PC-3 (cell line): ENCODE measurements at regions not wholly inside any gene's neighbourhood (a gene's known extent, or its start where the extent isn't known, plus 50 kb on each side); places are given as distances from the start of the nearest gene placed in this dataset.

Experiments
- ATAC-seq: fragments of 200-7000 bp; cut with Tn5 transposase; 2 replicates; pipeline ENCODE4 v1.9.1; 2020; ENCODE audit warnings: mild to moderate bottlenecking, moderate library complexity
- BruUV-seq: library from RNA; stranded (reverse); fragments of 400-500 nt; replicated peaks from 2 replicates; lab custom pipeline; 2021; lab: Mats Ljungman, UMichigan
- CTCF ChIA-PET: fragments of 300-600 bp; sonication (Branson Sonifier 250); formaldehyde crosslinking; loops from one replicate; lab custom pipeline; 2022; ENCODE audit warnings: antibody characterized with exemption; lab: Charles Lee
- POLR2A ChIA-PET: fragments of 300-600 bp; sonication (Branson Sonifier 250); formaldehyde crosslinking; loops from one replicate; lab custom pipeline; 2022; ENCODE audit warnings: antibody characterized with exemption; ENCODE audit not compliant: unreplicated experiment; lab: Charles Lee
- DNase-seq: peaks from one replicate; pipeline ENCODE4 v3.0.0-alpha.2; 2015
- H2AFZ ChIP-seq: fragments of 300-600 bp; sonication (generic); 2 replicates; pipeline ENCODE4 v1.6.0; 2016; ENCODE audit warnings: antibody characterized with exemption, low read length
- H3F3A ChIP-seq: fragments of 300-600 bp; sonication (generic); one replicate; pipeline ENCODE4 v1.6.0; 2017; ENCODE audit warnings: antibody characterized with exemption, low read length, control low read depth, mild to moderate bottlenecking; ENCODE audit not compliant: unreplicated experiment
- H3K27ac ChIP-seq: fragments of 300-600 bp; sonication (generic); 2 replicates; pipeline ENCODE4 v1.5.1; 2016; ENCODE audit warnings: mild to moderate bottlenecking, low read length
- H3K27me3 ChIP-seq: fragments of 300-600 bp; sonication (generic); 2 replicates; pipeline ENCODE4 v1.6.1; 2016; ENCODE audit warnings: low read length, mixed read lengths
- H3K36me3 ChIP-seq: fragments of 300-600 bp; sonication (generic); 2 replicates; pipeline ENCODE4 v1.6.1; 2016; ENCODE audit warnings: low read depth, mixed run types, low read length, mixed read lengths
- H3K4me1 ChIP-seq: fragments of 300-600 bp; sonication (generic); 2 replicates; pipeline ENCODE4 v1.5.1; 2016; ENCODE audit warnings: low read length; ENCODE audit not compliant: insufficient read depth
- H3K4me2 ChIP-seq: fragments of 300-600 bp; sonication (generic); 2 replicates; pipeline ENCODE4 v1.6.0; 2016; ENCODE audit warnings: low read length
- H3K4me3 ChIP-seq: fragments of 300-600 bp; sonication (generic); 2 replicates; pipeline ENCODE4 v1.5.1; 2016; ENCODE audit warnings: mild to moderate bottlenecking, low read length, mixed read lengths
- H3K79me2 ChIP-seq: fragments of 300-600 bp; sonication (generic); 2 replicates; pipeline ENCODE4 v1.6.1; 2017; ENCODE audit warnings: low read length, mixed read lengths
- H3K9ac ChIP-seq: fragments of 300-600 bp; sonication (generic); 2 replicates; pipeline ENCODE4 v1.6.0; 2016; ENCODE audit warnings: mild to moderate bottlenecking, low read length
- H3K9me2 ChIP-seq: fragments of 300-600 bp; sonication (generic); replicated peaks from 2 replicates; pipeline ENCODE4 v1.6.1; 2016; ENCODE audit warnings: mixed run types, low read length, mixed read lengths
- H3K9me3 ChIP-seq: fragments of 300-600 bp; sonication (generic); 2 replicates; pipeline ENCODE4 v1.6.1; 2016; ENCODE audit warnings: low read length, mixed read lengths
- H4K20me1 ChIP-seq: fragments of 300-600 bp; sonication (generic); 2 replicates; pipeline ENCODE4 v1.6.1; 2016; ENCODE audit warnings: low read length, mixed read lengths
- EZH2 ChIP-seq: fragments of 300-600 bp; sonication (generic); IDR thresholded peaks from one replicate; pipeline ENCODE4 v1.6.1; 2017; ENCODE audit warnings: antibody characterized with exemption, mild to moderate bottlenecking, low read length; ENCODE audit not compliant: unreplicated experiment
- EZH2phosphoT487 ChIP-seq: fragments of 300-600 bp; sonication (generic); IDR thresholded peaks from 2 replicates; pipeline ENCODE4 v1.6.1; 2018; ENCODE audit warnings: mild to moderate bottlenecking, antibody characterized with exemption, low read length, borderline replicate concordance
- intact Hi-C: fragments of 100-400 bp; cut with micrococcal nuclease; formaldehyde crosslinking; loops from 2 replicates; pipeline ENCODE4 v1.9.0; 2023
- TF ChIP-seq, protein P1 (sequence below): fragments of 300-600 bp; sonication (generic); conservative IDR thresholded peaks from 2 replicates; pipeline ENCODE4 v1.5.1; 2017; ENCODE audit warnings: antibody characterized with exemption, low read depth, mild to moderate bottlenecking, low read length

DNA sequence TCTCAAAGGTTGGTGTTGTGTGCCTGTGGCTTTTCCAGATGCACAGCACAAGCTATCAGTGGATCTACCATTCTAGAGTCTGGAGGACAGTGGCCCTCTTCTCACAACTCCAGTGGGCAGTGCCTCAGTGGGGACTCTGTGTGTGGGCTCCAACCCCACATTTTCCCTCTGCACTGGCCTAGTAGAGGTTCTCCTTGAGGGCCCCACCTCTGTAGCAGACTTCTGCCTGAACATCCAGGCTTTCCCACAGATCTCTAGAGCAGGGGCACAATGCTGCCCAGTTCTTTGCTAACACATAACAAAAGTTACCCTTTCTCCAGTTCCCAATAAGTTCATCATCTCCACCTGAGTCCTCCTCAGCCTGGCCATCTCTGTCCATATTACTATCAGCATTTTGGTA is 102.1 kb upstream of the ANKRD55 start:
- Histone ChIP-seq H3K36me3 (no peaks in the 10 kb centered on the region), H3K27me3 (no peaks in the 10 kb centered on the region), H3K79me2 (no peaks in the 10 kb centered on the region), H3K4me2 (no peak overlapping the region), H3K27ac (no peak overlapping the region), H3F3A (no peaks in the 10 kb centered on the region), H2AFZ (no peak overlapping the region), H3K9me2 (no peaks in the 10 kb centered on the region), H4K20me1 (no peaks in the 10 kb centered on the region), H3K4me1 (no peaks in the 10 kb centered on the region), H3K9me3 (no peaks in the 10 kb centered on the region), H3K4me3 (no peak overlapping the region), H3K9ac (no peak overlapping the region)
- TF ChIP-seq, protein P1, sequence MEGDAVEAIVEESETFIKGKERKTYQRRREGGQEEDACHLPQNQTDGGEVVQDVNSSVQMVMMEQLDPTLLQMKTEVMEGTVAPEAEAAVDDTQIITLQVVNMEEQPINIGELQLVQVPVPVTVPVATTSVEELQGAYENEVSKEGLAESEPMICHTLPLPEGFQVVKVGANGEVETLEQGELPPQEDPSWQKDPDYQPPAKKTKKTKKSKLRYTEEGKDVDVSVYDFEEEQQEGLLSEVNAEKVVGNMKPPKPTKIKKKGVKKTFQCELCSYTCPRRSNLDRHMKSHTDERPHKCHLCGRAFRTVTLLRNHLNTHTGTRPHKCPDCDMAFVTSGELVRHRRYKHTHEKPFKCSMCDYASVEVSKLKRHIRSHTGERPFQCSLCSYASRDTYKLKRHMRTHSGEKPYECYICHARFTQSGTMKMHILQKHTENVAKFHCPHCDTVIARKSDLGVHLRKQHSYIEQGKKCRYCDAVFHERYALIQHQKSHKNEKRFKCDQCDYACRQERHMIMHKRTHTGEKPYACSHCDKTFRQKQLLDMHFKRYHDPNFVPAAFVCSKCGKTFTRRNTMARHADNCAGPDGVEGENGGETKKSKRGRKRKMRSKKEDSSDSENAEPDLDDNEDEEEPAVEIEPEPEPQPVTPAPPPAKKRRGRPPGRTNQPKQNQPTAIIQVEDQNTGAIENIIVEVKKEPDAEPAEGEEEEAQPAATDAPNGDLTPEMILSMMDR: no peak
- ATAC-seq: no peak
- ChIA-PET POLR2A (no interaction called here), CTCF (no interaction called here)
- no peak for DNase-seq
- intact Hi-C loops: no loop called here
- no TSS peak for BruUV-seq

DNA sequence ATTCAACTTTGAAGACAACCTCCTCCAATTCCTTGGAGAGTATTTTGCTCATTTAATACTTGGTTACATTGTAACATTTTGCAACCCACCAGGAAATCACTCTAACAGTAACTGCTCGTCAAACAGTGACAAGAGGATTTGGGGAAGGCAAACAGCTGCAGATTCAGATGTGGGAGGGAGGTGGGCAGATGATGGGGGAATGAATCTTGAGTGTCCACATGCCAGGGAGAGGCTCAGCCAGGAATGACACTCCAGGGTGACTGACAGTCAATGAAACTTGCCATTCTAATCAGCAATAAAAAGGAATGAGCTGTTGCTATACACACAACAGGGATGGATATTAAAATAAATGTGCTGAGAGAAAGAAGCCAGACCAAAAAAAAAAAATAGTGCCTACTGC is 97.7 kb upstream of the ANKRD55 start:
- H3K9ac ChIP-seq: no peak overlapping the region
- H3K4me2 ChIP-seq: no peak overlapping the region
- no peak for ATAC-seq
- H3K36me3 ChIP-seq: no peaks in the 10 kb centered on the region
- no peak overlapping the region for H2AFZ ChIP-seq
- H3K9me3 ChIP-seq: no peaks in the 10 kb centered on the region
- no peaks in the 10 kb centered on the region for H3K9me2 ChIP-seq
- H3K4me1 ChIP-seq: peaks cover 15% of the 10 kb centered on the region
- no peak for TF ChIP-seq EZH2phosphoT487
- TF ChIP-seq, protein P1: no peak
- no peak for TF ChIP-seq EZH2
- no peak for DNase-seq
- BruUV-seq: no TSS peak
- intact Hi-C loops: no loop called here
- no peak overlapping the region for H3K4me3 ChIP-seq
- H4K20me1 ChIP-seq: no peaks in the 10 kb centered on the region
- no peak overlapping the region for H3K27ac ChIP-seq
- no peaks in the 10 kb centered on the region for H3K79me2 ChIP-seq
- ChIA-PET CTCF (no interaction called here), POLR2A (interaction anchor here (0.6 kb wide), 1 partner anchor 326 kb away, joined by 4 read pairs; no protein-coding TSS in a partner anchor)
- H3K27me3 ChIP-seq: no peaks in the 10 kb centered on the region
- no peaks in the 10 kb centered on the region for H3F3A ChIP-seq

- Histone ChIP-seq H3K9ac (no peak overlapping the region), H3K4me3 (no peak overlapping the region), H3K9me3 (no peaks in the 10 kb centered on the region), H3K36me3 (no peaks in the 10 kb centered on the region), H3K9me2 (no peaks in the 10 kb centered on the region), H3F3A (no peaks in the 10 kb centered on the region), H3K4me2 (no peak overlapping the region), H4K20me1 (no peaks in the 10 kb centered on the region), H3K27ac (no peak overlapping the region), H2AFZ (no peak overlapping the region), H3K4me1 (peaks cover 15% of the 10 kb centered on the region), H3K27me3 (no peaks in the 10 kb centered on the region), H3K79me2 (no peaks in the 10 kb centered on the region)
- no peak for DNase-seq
- ChIA-PET CTCF (no interaction called here), POLR2A (interaction anchor here (0.6 kb wide), 1 partner anchor 326 kb away, joined by 4 read pairs; no protein-coding TSS in a partner anchor)
- intact Hi-C loops: no loop called here
- BruUV-seq: no TSS peak
- ATAC-seq: no peak
- TF ChIP-seq EZH2phosphoT487 (no peak), EZH2 (no peak)
- TF ChIP-seq, protein P1: no peak
Measured at GRCh38 chr5:56330167-56330566, 97.0 kb upstream of the ANKRD55 start.
